ENCODE measurements at regions not wholly inside any gene's neighbourhood (a gene's known extent, or its start where the extent isn't known, plus 50 kb on each side); places are given as distances from the start of the nearest gene placed in this dataset.

DNA sequence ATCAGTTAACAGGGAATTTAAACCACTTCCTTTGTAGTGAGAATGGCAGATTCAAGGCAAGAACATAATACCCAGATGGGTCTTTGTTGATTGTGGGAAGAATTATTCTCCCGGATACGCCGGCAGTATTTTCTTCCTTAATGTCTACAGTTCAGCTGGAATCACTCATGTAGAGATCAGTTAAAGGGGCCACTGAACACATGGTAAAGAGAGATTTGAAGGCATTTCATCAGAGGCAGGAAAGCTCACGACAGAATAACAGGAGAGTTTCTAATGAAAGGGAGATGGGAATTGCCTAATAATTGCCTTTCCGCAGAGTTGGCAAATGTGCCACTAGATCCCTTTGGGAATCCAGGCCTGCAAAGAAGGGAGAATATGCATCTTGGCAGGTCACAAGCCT is 327.7 kb upstream of the ZNF804A start:
- H3K27ac ChIP-seq (ENCODE audit: low read depth, low read length): no peak overlapping the region
- no CpG with 5 or more reads among the region's 5 CpGs for WGBS (ENCODE audit: extremely low coverage, insufficient coverage, low lambda C conversion rate)

DNA sequence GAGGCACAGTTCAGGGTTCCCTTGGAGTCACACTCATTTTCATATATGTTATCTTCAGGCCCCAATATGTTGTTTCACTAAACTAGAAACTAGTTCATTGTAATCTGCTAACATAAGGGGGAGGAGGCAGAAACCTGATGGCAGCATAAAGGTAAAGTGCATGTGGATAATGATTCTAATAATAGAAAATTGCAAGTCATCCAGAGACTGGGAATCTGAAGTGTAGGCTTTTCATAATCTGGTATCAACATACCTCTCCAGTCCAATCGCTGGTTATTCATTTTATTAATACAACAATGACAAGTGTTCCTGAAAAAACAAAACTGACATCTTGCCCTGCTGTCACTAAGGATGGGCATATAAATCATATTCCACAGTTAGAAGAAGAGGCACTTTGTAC is 326.3 kb upstream of the ZNF804A start:
- H3K4me3 ChIP-seq (ENCODE audit: low read length): no peak overlapping the region
- no CpG with 5 or more reads among the region's 1 CpG for WGBS (ENCODE audit: extremely low coverage, insufficient coverage, low lambda C conversion rate)
- no peaks in the 10 kb centered on the region for H3K79me2 ChIP-seq (ENCODE audit: control insufficient read depth, insufficient read depth, low read length)
- H3K27ac ChIP-seq (ENCODE audit: low read depth, low read length): no peak overlapping the region
- H3K56ac ChIP-seq (ENCODE audit: low read length): no peak overlapping the region
- no peaks in the 10 kb centered on the region for H3K4me1 ChIP-seq (ENCODE audit: control insufficient read depth, low read depth, low read length)
- H2BK120ac ChIP-seq (ENCODE audit: low read depth, low read length): no peak overlapping the region
- no peak overlapping the region for H3K18ac ChIP-seq (ENCODE audit: low read length)
- H3K27me3 ChIP-seq (ENCODE audit: insufficient read depth, low read length, poor library complexity): no peaks in the 10 kb centered on the region
- no peaks in the 10 kb centered on the region for H3K36me3 ChIP-seq (ENCODE audit: control insufficient read depth, insufficient read depth, low read length)
- H4K8ac ChIP-seq (ENCODE audit: low read depth, low read length): no peak overlapping the region
- H3K9ac ChIP-seq (ENCODE audit: low read length): no peak overlapping the region
- H3K4me2 ChIP-seq (ENCODE audit: low read length): no peak overlapping the region
- DNase-seq: no peak
- H2AK5ac ChIP-seq (ENCODE audit: low read length): no peak overlapping the region
- no peaks in the 10 kb centered on the region for H3K79me1 ChIP-seq (ENCODE audit: low read length)
- H2BK15ac ChIP-seq (replicated peaks; ENCODE audit: low read depth): no peak overlapping the region
- H4K5ac ChIP-seq (ENCODE audit: low read length): no peak overlapping the region
- no peak overlapping the region for H2BK5ac ChIP-seq (ENCODE audit: low read length)
- no peak overlapping the region for H3K4ac ChIP-seq (ENCODE audit: low read depth, low read length)
- H3K23ac ChIP-seq (ENCODE audit: low read length): no peak overlapping the region

More for the DNA sequence above, 327.7 kb upstream of the ZNF804A start:
- Histone ChIP-seq H2BK120ac (ENCODE audit: low read depth, low read length) (no peak overlapping the region), H4K8ac (ENCODE audit: low read depth, low read length) (no peak overlapping the region), H3K27me3 (ENCODE audit: insufficient read depth, low read length, poor library complexity) (no peaks in the 10 kb centered on the region), H3K36me3 (ENCODE audit: control insufficient read depth, insufficient read depth, low read length) (no peaks in the 10 kb centered on the region), H3K4ac (ENCODE audit: low read depth, low read length) (no peak overlapping the region), H2AK5ac (ENCODE audit: low read length) (no peak overlapping the region), H3K18ac (ENCODE audit: low read length) (no peak overlapping the region), H3K9ac (ENCODE audit: low read length) (no peak overlapping the region), H2BK5ac (ENCODE audit: low read length) (no peak overlapping the region), H3K79me1 (ENCODE audit: low read length) (no peaks in the 10 kb centered on the region), H3K4me2 (ENCODE audit: low read length) (no peak overlapping the region), H3K4me1 (ENCODE audit: control insufficient read depth, low read depth, low read length) (no peaks in the 10 kb centered on the region), H2BK15ac (replicated peaks; ENCODE audit: low read depth) (no peak overlapping the region), H4K5ac (ENCODE audit: low read length) (no peak overlapping the region), H3K56ac (ENCODE audit: low read length) (no peak overlapping the region), H3K23ac (ENCODE audit: low read length) (no peak overlapping the region), H3K4me3 (ENCODE audit: low read length) (no peak overlapping the region), H3K79me2 (ENCODE audit: control insufficient read depth, insufficient read depth, low read length) (no peaks in the 10 kb centered on the region)
- DNase-seq: no peak

DNA sequence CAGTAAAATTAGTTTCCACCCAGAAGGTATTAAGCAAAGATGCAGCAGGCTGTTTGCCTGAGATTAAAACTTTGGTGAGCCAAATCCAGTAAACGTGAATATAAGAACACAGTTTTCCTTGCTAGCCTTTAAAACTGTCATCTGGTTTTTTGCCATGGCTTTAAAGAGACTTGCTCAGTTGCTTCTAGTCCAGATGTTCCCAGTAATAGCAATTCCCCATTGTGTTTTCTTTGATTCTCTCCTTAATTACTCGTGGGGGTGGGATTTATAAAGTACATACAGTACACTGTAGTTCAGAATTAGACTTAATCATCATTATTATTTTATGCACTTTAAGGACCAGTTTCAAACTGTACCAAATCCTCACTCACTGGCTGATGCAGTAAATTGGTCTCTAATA is 303.5 kb upstream of the ZNF804A start:
- H3K79me1 ChIP-seq (ENCODE audit: low read length): no peaks in the 10 kb centered on the region
- no peak for DNase-seq
- H3K4me3 ChIP-seq (ENCODE audit: low read length): no peak overlapping the region
- no peaks in the 10 kb centered on the region for H3K36me3 ChIP-seq (ENCODE audit: control insufficient read depth, insufficient read depth, low read length)
- no peak overlapping the region for H2BK15ac ChIP-seq (replicated peaks; ENCODE audit: low read depth)
- H3K9ac ChIP-seq (ENCODE audit: low read length): no peak overlapping the region
- no peak overlapping the region for H2BK120ac ChIP-seq (ENCODE audit: low read depth, low read length)
- no peak overlapping the region for H3K23ac ChIP-seq (ENCODE audit: low read length)
- H3K18ac ChIP-seq (ENCODE audit: low read length): no peak overlapping the region
- no peak overlapping the region for H3K27ac ChIP-seq (ENCODE audit: low read depth, low read length)
- no peak overlapping the region for H3K4me2 ChIP-seq (ENCODE audit: low read length)
- WGBS (ENCODE audit: extremely low coverage, insufficient coverage, low lambda C conversion rate): no CpG with 5 or more reads among the region's 2 CpGs
- no peak overlapping the region for H4K5ac ChIP-seq (ENCODE audit: low read length)
- no peak overlapping the region for H3K56ac ChIP-seq (ENCODE audit: low read length)
- H2AK5ac ChIP-seq (ENCODE audit: low read length): no peak overlapping the region
- no peak overlapping the region for H3K4ac ChIP-seq (ENCODE audit: low read depth, low read length)
- no peaks in the 10 kb centered on the region for H3K79me2 ChIP-seq (ENCODE audit: control insufficient read depth, insufficient read depth, low read length)
- no peaks in the 10 kb centered on the region for H3K4me1 ChIP-seq (ENCODE audit: control insufficient read depth, low read depth, low read length)
- no peak overlapping the region for H4K8ac ChIP-seq (ENCODE audit: low read depth, low read length)
- H3K27me3 ChIP-seq (ENCODE audit: insufficient read depth, low read length, poor library complexity): no peaks in the 10 kb centered on the region
- no peak overlapping the region for H2BK5ac ChIP-seq (ENCODE audit: low read length)

DNA sequence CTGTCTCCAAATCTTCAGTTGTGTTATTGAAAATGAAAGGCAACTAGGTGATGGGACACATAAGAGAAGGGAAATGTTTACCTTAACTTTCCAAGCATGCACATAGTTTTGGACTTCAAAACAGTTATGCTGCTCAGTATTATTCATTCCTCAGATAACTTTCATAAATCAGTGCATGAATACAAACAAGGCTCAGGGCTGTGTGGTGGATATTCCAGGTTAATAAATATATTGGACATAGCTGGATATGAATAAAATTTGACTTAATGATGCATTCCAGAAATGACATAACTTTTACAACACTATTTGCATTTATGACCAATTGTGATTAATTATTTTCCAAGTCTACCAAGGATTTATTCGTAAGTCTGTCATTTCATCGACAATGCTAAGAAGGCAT is 301.2 kb upstream of the ZNF804A start:
- Histone ChIP-seq H3K4me3 (ENCODE audit: low read length) (no peak overlapping the region), H3K36me3 (ENCODE audit: control insufficient read depth, insufficient read depth, low read length) (no peaks in the 10 kb centered on the region), H3K79me2 (ENCODE audit: control insufficient read depth, insufficient read depth, low read length) (no peaks in the 10 kb centered on the region), H2BK5ac (ENCODE audit: low read length) (no peak overlapping the region), H4K5ac (ENCODE audit: low read length) (no peak overlapping the region), H2BK120ac (ENCODE audit: low read depth, low read length) (no peak overlapping the region), H4K8ac (ENCODE audit: low read depth, low read length) (no peak overlapping the region), H3K4me1 (ENCODE audit: control insufficient read depth, low read depth, low read length) (no peaks in the 10 kb centered on the region), H2AK5ac (ENCODE audit: low read length) (no peak overlapping the region), H3K18ac (ENCODE audit: low read length) (no peak overlapping the region), H2BK15ac (replicated peaks; ENCODE audit: low read depth) (no peak overlapping the region), H3K79me1 (ENCODE audit: low read length) (no peaks in the 10 kb centered on the region), H3K9ac (ENCODE audit: low read length) (no peak overlapping the region), H3K27ac (ENCODE audit: low read depth, low read length) (no peak overlapping the region), H3K4me2 (ENCODE audit: low read length) (no peak overlapping the region), H3K27me3 (ENCODE audit: insufficient read depth, low read length, poor library complexity) (no peaks in the 10 kb centered on the region), H3K56ac (ENCODE audit: low read length) (no peak overlapping the region), H3K4ac (ENCODE audit: low read depth, low read length) (no peak overlapping the region), H3K23ac (ENCODE audit: low read length) (no peak overlapping the region)
- WGBS (ENCODE audit: extremely low coverage, insufficient coverage, low lambda C conversion rate): no CpG with 5 or more reads among the region's 2 CpGs
- no peak for DNase-seq

DNA sequence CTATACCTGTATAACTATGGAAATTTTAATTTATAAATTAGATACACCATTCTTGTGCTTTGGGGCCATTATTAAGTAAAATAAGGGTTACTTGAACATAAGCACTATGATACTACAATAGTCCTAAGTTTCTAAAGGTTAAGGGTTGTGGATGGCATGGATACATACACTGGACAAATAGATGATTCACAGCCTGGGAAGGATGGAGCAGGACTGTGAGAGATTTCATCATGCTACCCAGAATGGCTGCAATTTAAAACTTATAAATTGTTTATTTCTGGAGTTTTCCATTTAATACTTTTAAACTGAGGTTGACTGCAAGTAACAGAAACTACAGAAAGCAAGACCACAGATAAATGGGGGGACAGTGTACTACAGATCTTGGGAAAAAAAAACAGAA is 295.8 kb upstream of the ZNF804A start:
- H4K8ac ChIP-seq (ENCODE audit: low read depth, low read length): no peak overlapping the region
- H3K18ac ChIP-seq (ENCODE audit: low read length): no peak overlapping the region
- no peaks in the 10 kb centered on the region for H3K79me1 ChIP-seq (ENCODE audit: low read length)
- no peak overlapping the region for H3K4me2 ChIP-seq (ENCODE audit: low read length)
- H2BK120ac ChIP-seq (ENCODE audit: low read depth, low read length): no peak overlapping the region
- H2AK5ac ChIP-seq (ENCODE audit: low read length): no peak overlapping the region
- no peak overlapping the region for H3K4ac ChIP-seq (ENCODE audit: low read depth, low read length)
- no peaks in the 10 kb centered on the region for H3K36me3 ChIP-seq (ENCODE audit: control insufficient read depth, insufficient read depth, low read length)
- no peaks in the 10 kb centered on the region for H3K79me2 ChIP-seq (ENCODE audit: control insufficient read depth, insufficient read depth, low read length)
- no peak for DNase-seq
- no peak overlapping the region for H2BK5ac ChIP-seq (ENCODE audit: low read length)
- no peak overlapping the region for H4K5ac ChIP-seq (ENCODE audit: low read length)
- H3K4me1 ChIP-seq (ENCODE audit: control insufficient read depth, low read depth, low read length): no peaks in the 10 kb centered on the region
- H3K27me3 ChIP-seq (ENCODE audit: insufficient read depth, low read length, poor library complexity): no peaks in the 10 kb centered on the region
- no peak overlapping the region for H2BK15ac ChIP-seq (replicated peaks; ENCODE audit: low read depth)
- H3K4me3 ChIP-seq (ENCODE audit: low read length): no peak overlapping the region
- H3K9ac ChIP-seq (ENCODE audit: low read length): no peak overlapping the region
- H3K27ac ChIP-seq (ENCODE audit: low read depth, low read length): no peak overlapping the region
- H3K56ac ChIP-seq (ENCODE audit: low read length): no peak overlapping the region
- no peak overlapping the region for H3K23ac ChIP-seq (ENCODE audit: low read length)

DNA sequence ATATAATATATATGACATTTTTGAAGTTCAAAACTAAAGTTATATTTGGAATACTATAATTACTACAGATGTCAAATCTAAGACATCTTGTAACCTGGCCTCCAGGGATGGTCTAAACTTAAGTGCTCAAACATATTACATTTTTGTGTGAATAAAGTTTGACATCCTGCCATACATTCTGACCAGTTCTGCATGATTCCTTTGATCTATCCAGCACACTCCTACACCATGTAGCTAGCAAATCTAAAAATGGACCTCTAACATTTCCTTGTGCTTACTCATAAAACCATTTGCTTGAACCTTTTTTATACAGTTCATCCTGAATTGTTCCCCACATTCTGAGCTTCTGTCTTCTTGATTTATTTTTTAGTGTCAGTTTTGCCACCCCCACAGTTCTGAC is 294.3 kb upstream of the ZNF804A start:
- H3K56ac ChIP-seq (ENCODE audit: low read length): no peak overlapping the region
- no peak overlapping the region for H2BK15ac ChIP-seq (replicated peaks; ENCODE audit: low read depth)
- H3K79me1 ChIP-seq (ENCODE audit: low read length): no peaks in the 10 kb centered on the region
- no peak overlapping the region for H2BK120ac ChIP-seq (ENCODE audit: low read depth, low read length)
- no peak overlapping the region for H3K23ac ChIP-seq (ENCODE audit: low read length)
- H3K4ac ChIP-seq (ENCODE audit: low read depth, low read length): no peak overlapping the region
- no peak overlapping the region for H2BK5ac ChIP-seq (ENCODE audit: low read length)
- no peak overlapping the region for H3K4me2 ChIP-seq (ENCODE audit: low read length)
- no peaks in the 10 kb centered on the region for H3K79me2 ChIP-seq (ENCODE audit: control insufficient read depth, insufficient read depth, low read length)
- no peak overlapping the region for H3K18ac ChIP-seq (ENCODE audit: low read length)
- H3K4me3 ChIP-seq (ENCODE audit: low read length): no peak overlapping the region
- no peak overlapping the region for H4K5ac ChIP-seq (ENCODE audit: low read length)
- H3K27me3 ChIP-seq (ENCODE audit: insufficient read depth, low read length, poor library complexity): no peaks in the 10 kb centered on the region
- DNase-seq: no peak
- no peak overlapping the region for H4K8ac ChIP-seq (ENCODE audit: low read depth, low read length)
- no peaks in the 10 kb centered on the region for H3K36me3 ChIP-seq (ENCODE audit: control insufficient read depth, insufficient read depth, low read length)
- no peak overlapping the region for H3K27ac ChIP-seq (ENCODE audit: low read depth, low read length)
- H2AK5ac ChIP-seq (ENCODE audit: low read length): no peak overlapping the region
- H3K4me1 ChIP-seq (ENCODE audit: control insufficient read depth, low read depth, low read length): no peaks in the 10 kb centered on the region
- H3K9ac ChIP-seq (ENCODE audit: low read length): no peak overlapping the region

All from mesendoderm (in vitro differentiated cells).